ENCODE measurements at regions not wholly inside any gene's neighbourhood (a gene's known extent, or its start where the extent isn't known, plus 50 kb on each side); places are given as distances from the start of the nearest gene placed in this dataset.

DNA sequence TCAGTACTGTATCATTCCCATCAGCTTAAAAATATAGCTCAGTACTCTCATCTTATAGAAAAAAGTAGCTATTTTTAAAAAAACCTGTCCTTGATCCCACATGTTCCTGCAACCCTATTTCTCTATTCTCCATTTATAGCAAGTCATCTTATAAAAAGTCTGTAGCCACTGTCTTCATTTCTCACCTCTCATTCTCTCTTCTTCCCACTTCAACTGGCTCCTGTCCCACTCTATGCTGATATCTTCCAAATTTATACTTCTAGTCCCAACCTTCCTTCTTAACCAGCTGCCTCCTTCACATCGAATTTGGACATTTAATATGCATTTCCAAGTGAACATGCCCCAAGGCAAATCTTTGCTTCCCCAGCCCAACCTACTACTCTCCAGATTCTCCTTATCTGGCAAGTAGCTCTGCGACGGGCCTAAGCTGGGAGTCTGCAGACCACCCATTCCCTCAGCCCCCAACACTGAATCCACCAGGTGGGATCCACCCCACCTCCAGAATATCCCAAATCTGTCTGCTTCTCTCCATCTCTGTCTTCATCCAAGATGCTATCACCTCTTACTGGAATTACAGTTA, 52.0 kb upstream of the TANC2 start:
- DNase-seq (ENCODE audit: low read depth, low spot score) = no peak
- Mint-ChIP-seq H3K27me3 (ENCODE audit: low read depth) (no peaks in the 10 kb centered on the region), H3K4me3 (no peak overlapping the region), H3K9me3 (peaks cover 8% of the 10 kb centered on the region), H3K27ac (ENCODE audit: unreplicated experiment) (no peak overlapping the region), H3K36me3 (ENCODE audit: low read depth) (peaks cover 2% of the 10 kb centered on the region), H3K4me1 (peaks cover 36% of the 10 kb centered on the region)
- TF ChIP-seq, protein P1, sequence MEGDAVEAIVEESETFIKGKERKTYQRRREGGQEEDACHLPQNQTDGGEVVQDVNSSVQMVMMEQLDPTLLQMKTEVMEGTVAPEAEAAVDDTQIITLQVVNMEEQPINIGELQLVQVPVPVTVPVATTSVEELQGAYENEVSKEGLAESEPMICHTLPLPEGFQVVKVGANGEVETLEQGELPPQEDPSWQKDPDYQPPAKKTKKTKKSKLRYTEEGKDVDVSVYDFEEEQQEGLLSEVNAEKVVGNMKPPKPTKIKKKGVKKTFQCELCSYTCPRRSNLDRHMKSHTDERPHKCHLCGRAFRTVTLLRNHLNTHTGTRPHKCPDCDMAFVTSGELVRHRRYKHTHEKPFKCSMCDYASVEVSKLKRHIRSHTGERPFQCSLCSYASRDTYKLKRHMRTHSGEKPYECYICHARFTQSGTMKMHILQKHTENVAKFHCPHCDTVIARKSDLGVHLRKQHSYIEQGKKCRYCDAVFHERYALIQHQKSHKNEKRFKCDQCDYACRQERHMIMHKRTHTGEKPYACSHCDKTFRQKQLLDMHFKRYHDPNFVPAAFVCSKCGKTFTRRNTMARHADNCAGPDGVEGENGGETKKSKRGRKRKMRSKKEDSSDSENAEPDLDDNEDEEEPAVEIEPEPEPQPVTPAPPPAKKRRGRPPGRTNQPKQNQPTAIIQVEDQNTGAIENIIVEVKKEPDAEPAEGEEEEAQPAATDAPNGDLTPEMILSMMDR (conservative IDR thresholded peaks at IDR 0.05) = no peak

DNA sequence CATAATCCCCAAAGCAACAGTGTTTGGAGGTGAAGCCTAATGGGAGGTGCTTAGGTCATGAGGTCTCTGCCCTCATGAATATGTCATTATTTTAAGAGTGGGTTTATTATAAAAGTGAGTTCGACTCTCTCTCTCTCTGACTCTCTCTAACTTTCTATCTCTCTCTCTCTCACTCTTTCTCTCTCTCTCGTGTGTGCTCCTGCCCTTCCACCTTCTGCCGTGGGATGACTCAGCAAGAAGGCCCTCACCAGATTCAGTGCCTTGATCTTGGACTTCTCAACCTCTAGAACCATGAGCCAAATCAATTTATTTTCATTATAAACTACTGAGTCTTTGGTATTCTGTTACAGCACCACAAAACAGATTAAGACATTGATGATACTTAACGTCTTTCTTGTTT, 53.7 kb upstream of the TANC2 start:
- no peaks in the 10 kb centered on the region for H3K27me3 Mint-ChIP-seq (ENCODE audit: low read depth)
- peak overlapping the region; percentile 79 for H3K27ac Mint-ChIP-seq (ENCODE audit: unreplicated experiment)

DNA sequence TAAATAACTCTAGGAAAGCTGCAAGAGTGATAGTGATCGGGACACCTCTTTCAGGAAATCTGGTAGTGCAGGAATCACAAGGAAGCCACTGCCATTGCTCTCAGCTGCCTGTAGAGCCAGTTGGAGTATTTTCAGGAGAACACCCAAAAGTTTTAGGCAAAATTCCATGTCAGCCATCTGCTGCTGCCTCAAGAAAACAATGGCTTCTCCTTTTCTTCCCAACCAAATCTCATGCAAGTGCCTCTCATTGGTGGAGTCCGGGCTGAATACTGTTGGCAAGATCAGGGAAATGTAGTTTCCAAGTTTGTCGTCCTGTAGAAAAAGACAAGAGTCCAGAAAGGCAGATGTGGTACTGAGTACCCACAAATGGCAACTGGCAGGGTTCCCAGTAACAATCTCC, 54.9 kb upstream of the TANC2 start:
- Mint-ChIP-seq H3K4me1 (peaks cover 25% of the 10 kb centered on the region), H3K36me3 (ENCODE audit: low read depth) (peaks cover 2% of the 10 kb centered on the region), H3K4me3 (no peak overlapping the region), H3K27ac (ENCODE audit: unreplicated experiment) (no peak overlapping the region), H3K9me3 (peaks cover 8% of the 10 kb centered on the region), H3K27me3 (ENCODE audit: low read depth) (no peaks in the 10 kb centered on the region)
- DNase-seq (ENCODE audit: low read depth, low spot score) = no peak
- TF ChIP-seq, protein P1 (conservative IDR thresholded peaks at IDR 0.05) = no peak

More for the DNA sequence above, 53.7 kb upstream of the TANC2 start:
- TF ChIP-seq, protein P1 (conservative IDR thresholded peaks at IDR 0.05) = no peak
- peaks cover 33% of the 10 kb centered on the region for H3K4me1 Mint-ChIP-seq
- peaks cover 8% of the 10 kb centered on the region for H3K9me3 Mint-ChIP-seq
- H3K36me3 Mint-ChIP-seq (ENCODE audit: low read depth) = peaks cover 2% of the 10 kb centered on the region
- no peak overlapping the region for H3K4me3 Mint-ChIP-seq
- no peak for DNase-seq (ENCODE audit: low read depth, low spot score)

DNA sequence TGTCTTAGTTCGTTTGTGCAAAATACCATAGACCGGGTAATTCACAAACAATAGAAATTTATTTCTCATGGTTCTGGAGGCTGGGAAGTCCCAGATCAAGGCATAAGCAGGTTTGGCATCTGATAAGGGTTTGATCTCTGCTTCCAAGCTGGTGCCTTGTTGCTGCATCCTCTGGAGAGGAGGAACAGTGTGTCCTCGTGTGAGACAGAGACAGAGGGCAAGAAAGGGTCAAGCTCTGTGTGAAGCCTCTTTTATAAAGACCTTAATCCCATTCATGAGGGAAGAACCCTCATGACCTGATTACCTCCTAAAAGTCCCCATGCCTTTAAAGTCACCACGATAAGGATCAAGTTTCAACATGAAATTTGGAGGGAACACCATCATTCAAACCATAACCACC, 55.8 kb upstream of the TANC2 start:
- TF ChIP-seq, protein P1 (conservative IDR thresholded peaks at IDR 0.05) = no peak
- DNase-seq (ENCODE audit: low read depth, low spot score) = no peak
- Mint-ChIP-seq H3K4me1 (peaks cover 25% of the 10 kb centered on the region), H3K27me3 (ENCODE audit: low read depth) (no peaks in the 10 kb centered on the region), H3K4me3 (no peak overlapping the region), H3K36me3 (ENCODE audit: low read depth) (peaks cover 2% of the 10 kb centered on the region), H3K27ac (ENCODE audit: unreplicated experiment) (no peak overlapping the region), H3K9me3 (peaks cover 8% of the 10 kb centered on the region)

DNA sequence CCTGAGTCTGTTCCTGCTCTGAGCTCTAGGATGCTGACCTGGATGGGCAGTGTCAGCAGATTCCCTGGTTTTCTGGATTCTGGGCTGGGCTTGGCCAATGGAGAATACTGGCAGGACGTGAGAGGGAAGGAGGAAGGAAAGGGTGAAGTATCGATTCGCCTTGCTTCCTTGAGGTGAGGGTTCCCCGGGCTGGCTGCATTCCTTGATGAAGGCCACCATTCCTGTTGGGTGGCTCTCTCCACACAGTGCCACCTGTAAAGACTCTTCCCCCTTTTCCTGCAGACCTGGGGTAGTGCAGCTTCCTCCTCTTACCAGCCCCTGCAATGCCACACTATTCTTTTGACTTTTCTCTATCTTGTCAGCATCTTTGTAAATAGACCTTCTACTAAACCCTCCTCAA, 58.1 kb upstream of the TANC2 start:
- no peak for DNase-seq (ENCODE audit: low read depth, low spot score)
- Mint-ChIP-seq H3K9me3 (peaks cover 8% of the 10 kb centered on the region), H3K36me3 (ENCODE audit: low read depth) (peaks cover 2% of the 10 kb centered on the region), H3K4me1 (peaks cover 17% of the 10 kb centered on the region), H3K27ac (ENCODE audit: unreplicated experiment) (no peak overlapping the region), H3K27me3 (ENCODE audit: low read depth) (no peaks in the 10 kb centered on the region), H3K4me3 (no peak overlapping the region)
- TF ChIP-seq, protein P1 (conservative IDR thresholded peaks at IDR 0.05) = no peak

All from neural crest cell (in vitro differentiated cells).